ENCODE measurements at regions not wholly inside any gene's neighbourhood (a gene's known extent, or its start where the extent isn't known, plus 50 kb on each side); places are given as distances from the start of the nearest gene placed in this dataset.

DNA sequence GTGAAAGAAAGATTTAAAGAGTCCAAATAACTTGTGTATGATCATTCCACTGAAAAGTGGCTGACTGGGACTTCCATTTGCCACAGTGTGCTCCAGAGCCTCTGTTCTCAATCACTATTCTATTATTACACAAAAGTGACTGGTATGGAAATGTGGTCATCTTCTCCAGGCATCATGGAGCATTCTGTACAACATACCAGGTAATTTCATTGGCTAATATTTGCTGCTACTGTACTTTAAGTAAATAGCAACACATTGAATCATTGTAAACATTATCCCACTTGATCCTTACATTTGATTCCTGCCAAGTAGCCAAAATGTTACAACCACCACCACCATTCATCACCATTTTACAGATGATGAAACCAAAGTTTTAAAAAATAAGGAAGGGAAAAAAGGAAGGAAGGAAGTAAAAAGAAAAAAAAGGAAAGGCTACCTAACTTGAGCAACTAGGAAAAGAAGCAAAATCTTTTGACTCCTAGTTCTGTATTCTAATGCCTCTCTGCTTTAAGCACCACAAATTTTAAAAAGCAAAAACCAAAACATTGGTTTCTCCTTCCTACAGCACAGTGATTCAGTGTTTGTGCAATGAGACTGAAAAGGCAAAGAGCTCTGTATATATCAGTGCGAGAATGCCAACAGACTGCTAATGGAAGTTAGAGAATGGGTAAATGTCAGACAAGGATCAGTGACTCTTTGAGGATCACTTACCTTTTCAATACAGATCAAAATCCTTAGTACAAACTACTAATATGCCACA, 361.4 kb upstream of the PTBP2 start:
- Histone ChIP-seq H3K9me3 (ENCODE audit: control insufficient read depth, insufficient read depth, low read depth, low read length) (no peaks in the 10 kb centered on the region), H3K36me3 (ENCODE audit: control insufficient read depth in 2 of 2, insufficient read depth in 1 of 2, low read length in 2 of 2) (no peaks in the 10 kb centered on the region), H3K4me3 (ENCODE audit: low read depth, low read length) (no peak overlapping the region), H3K4me1 (ENCODE audit: control insufficient read depth, insufficient read depth, low read length) (no peaks in the 10 kb centered on the region), H3K27ac (ENCODE audit: extremely low read depth, low read depth, low read length) (no peak overlapping the region)
- TF ChIP-seq BCL11B (tag by site-specific recombination; IDR thresholded peaks at IDR 0.05; ENCODE audit: low read depth) (no peak), ZNF843 (tag by site-specific recombination; IDR thresholded peaks at IDR 0.05) (no peak), RBAK (tag by site-specific recombination; IDR thresholded peaks at IDR 0.05) (no peak), ZNF777 (tag by site-specific recombination; IDR thresholded peaks at IDR 0.05; ENCODE audit: borderline replicate concordance) (no peak), SP2 (tag by site-specific recombination; IDR thresholded peaks at IDR 0.05) (no peak), ZNF24 (tag by site-specific recombination; IDR thresholded peaks at IDR 0.05) (no peak), ZNF248 (tag by site-specific recombination; IDR thresholded peaks at IDR 0.05) (no peak), ZNF311 (tag by site-specific recombination; IDR thresholded peaks at IDR 0.05; ENCODE audit: borderline replicate concordance) (no peak), ZNF571 (tag by site-specific recombination; IDR thresholded peaks at IDR 0.05) (no peak), GLIS1 (tag by site-specific recombination; IDR thresholded peaks at IDR 0.05) (no peak), ZNF140 (tag by site-specific recombination; IDR thresholded peaks at IDR 0.05) (no peak), YY2 (tag by site-specific recombination; IDR thresholded peaks at IDR 0.05) (no peak)
- TF ChIP-seq, protein P1, sequence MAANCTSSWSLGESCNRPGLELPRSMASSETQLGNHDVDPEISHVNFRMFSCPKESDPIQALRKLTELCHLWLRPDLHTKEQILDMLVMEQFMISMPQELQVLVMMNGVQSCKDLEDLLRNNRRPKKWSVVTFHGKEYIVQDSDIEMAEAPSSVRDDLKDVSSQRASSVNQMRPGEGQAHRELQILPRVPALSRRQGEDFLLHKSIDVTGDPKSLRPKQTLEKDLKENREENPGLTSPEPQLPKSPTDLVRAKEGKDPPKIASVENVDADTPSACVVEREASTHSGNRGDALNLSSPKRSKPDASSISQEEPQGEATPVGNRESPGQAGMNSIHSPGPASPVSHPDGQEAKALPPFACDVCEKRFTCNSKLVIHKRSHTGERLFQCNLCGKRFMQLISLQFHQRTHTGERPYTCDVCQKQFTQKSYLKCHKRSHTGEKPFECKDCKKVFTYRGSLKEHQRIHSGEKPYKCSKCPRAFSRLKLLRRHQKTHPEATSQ (tag by site-specific recombination; IDR thresholded peaks at IDR 0.05): no peak
- TF ChIP-seq, protein P2, sequence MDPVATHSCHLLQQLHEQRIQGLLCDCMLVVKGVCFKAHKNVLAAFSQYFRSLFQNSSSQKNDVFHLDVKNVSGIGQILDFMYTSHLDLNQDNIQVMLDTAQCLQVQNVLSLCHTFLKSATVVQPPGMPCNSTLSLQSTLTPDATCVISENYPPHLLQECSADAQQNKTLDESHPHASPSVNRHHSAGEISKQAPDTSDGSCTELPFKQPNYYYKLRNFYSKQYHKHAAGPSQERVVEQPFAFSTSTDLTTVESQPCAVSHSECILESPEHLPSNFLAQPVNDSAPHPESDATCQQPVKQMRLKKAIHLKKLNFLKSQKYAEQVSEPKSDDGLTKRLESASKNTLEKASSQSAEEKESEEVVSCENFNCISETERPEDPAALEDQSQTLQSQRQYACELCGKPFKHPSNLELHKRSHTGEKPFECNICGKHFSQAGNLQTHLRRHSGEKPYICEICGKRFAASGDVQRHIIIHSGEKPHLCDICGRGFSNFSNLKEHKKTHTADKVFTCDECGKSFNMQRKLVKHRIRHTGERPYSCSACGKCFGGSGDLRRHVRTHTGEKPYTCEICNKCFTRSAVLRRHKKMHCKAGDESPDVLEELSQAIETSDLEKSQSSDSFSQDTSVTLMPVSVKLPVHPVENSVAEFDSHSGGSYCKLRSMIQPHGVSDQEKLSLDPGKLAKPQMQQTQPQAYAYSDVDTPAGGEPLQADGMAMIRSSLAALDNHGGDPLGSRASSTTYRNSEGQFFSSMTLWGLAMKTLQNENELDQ (tag by site-specific recombination; IDR thresholded peaks at IDR 0.05; ENCODE audit: low read depth): no peak
- CTCF ChIA-PET: no interaction called here
- POLR2A ChIA-PET: no interaction called here

DNA sequence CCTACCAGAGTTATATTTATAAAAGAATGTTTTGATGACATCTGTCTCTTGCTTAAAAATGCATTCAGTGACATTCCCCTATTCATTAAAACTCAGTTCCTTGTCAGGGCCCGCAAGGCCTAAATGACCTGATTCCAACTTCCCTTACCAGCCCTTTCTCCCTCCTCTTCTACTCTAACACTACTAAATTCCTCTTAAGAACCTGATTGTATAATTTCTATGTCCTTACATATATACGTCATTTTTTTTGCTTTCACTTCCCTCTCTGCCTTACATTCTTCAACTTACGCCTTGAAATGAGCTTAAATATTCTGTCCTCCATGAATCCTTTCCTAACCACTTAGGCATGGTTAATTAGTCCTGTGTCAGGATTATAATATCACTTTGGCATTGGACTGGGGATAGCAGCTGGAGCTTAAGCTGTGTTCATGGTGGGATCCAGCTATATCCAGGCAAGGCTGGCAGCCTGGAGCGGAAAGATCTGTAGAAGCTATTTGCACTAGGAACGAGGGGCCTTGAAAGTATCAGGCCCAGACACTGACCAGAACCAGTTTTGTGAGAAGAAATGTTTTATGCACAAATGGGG, 360.2 kb upstream of the PTBP2 start:
- ChIA-PET CTCF (no interaction called here), POLR2A (interaction anchor here (0.6 kb wide), 1 partner anchor 132 kb away, joined by 3 read pairs; no protein-coding TSS in a partner anchor)
- Histone ChIP-seq H3K4me3 (ENCODE audit: low read depth, low read length) (no peak overlapping the region), H3K4me1 (ENCODE audit: control insufficient read depth, insufficient read depth, low read length) (no peaks in the 10 kb centered on the region), H3K27ac (ENCODE audit: extremely low read depth, low read depth, low read length) (no peak overlapping the region), H3K36me3 (ENCODE audit: control insufficient read depth in 2 of 2, insufficient read depth in 1 of 2, low read length in 2 of 2) (no peaks in the 10 kb centered on the region), H3K9me3 (ENCODE audit: control insufficient read depth, insufficient read depth, low read depth, low read length) (no peaks in the 10 kb centered on the region)
- TF ChIP-seq ZNF114 (tag by site-specific recombination; IDR thresholded peaks at IDR 0.05): no peak
- TF ChIP-seq ZNF416 (tag by site-specific recombination; IDR thresholded peaks at IDR 0.05): no peak
- TF ChIP-seq, protein P3, sequence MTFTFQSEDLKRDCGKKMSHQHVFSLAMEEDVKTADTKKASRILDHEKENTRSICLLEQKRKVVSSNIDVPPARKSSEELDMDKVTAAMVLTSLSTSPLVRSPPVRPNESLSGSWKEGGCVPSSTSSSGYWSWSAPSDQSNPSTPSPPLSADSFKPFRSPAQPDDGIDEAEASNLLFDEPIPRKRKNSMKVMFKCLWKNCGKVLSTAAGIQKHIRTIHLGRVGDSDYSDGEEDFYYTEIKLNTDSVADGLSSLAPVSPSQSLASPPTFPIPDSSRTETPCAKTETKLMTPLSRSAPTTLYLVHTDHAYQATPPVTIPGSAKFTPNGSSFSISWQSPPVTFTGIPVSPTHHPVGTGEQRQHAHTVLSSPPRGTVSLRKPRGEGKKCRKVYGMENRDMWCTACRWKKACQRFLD (tag by site-specific recombination; IDR thresholded peaks at IDR 0.05): no peak
- no peak for TF ChIP-seq ZNF426 (tag by site-specific recombination; IDR thresholded peaks at IDR 0.05)
- no peak for TF ChIP-seq ZNF707 (tag by site-specific recombination; IDR thresholded peaks at IDR 0.05)
- no peak for TF ChIP-seq ZIC2 (tag by site-specific recombination; IDR thresholded peaks at IDR 0.05)
- TF ChIP-seq ZNF530 (tag by site-specific recombination; IDR thresholded peaks at IDR 0.05; ENCODE audit: low read depth): no peak
- TF ChIP-seq ZNF169 (tag by site-specific recombination; IDR thresholded peaks at IDR 0.05): no peak
- TF ChIP-seq ZNF112 (tag by site-specific recombination; IDR thresholded peaks at IDR 0.05): no peak
- TF ChIP-seq, protein P4, sequence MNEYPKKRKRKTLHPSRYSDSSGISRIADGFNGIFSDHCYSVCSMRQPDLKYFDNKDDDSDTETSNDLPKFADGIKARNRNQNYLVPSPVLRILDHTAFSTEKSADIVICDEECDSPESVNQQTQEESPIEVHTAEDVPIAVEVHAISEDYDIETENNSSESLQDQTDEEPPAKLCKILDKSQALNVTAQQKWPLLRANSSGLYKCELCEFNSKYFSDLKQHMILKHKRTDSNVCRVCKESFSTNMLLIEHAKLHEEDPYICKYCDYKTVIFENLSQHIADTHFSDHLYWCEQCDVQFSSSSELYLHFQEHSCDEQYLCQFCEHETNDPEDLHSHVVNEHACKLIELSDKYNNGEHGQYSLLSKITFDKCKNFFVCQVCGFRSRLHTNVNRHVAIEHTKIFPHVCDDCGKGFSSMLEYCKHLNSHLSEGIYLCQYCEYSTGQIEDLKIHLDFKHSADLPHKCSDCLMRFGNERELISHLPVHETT (tag by site-specific recombination; IDR thresholded peaks at IDR 0.05): no peak
- TF ChIP-seq, protein P5, sequence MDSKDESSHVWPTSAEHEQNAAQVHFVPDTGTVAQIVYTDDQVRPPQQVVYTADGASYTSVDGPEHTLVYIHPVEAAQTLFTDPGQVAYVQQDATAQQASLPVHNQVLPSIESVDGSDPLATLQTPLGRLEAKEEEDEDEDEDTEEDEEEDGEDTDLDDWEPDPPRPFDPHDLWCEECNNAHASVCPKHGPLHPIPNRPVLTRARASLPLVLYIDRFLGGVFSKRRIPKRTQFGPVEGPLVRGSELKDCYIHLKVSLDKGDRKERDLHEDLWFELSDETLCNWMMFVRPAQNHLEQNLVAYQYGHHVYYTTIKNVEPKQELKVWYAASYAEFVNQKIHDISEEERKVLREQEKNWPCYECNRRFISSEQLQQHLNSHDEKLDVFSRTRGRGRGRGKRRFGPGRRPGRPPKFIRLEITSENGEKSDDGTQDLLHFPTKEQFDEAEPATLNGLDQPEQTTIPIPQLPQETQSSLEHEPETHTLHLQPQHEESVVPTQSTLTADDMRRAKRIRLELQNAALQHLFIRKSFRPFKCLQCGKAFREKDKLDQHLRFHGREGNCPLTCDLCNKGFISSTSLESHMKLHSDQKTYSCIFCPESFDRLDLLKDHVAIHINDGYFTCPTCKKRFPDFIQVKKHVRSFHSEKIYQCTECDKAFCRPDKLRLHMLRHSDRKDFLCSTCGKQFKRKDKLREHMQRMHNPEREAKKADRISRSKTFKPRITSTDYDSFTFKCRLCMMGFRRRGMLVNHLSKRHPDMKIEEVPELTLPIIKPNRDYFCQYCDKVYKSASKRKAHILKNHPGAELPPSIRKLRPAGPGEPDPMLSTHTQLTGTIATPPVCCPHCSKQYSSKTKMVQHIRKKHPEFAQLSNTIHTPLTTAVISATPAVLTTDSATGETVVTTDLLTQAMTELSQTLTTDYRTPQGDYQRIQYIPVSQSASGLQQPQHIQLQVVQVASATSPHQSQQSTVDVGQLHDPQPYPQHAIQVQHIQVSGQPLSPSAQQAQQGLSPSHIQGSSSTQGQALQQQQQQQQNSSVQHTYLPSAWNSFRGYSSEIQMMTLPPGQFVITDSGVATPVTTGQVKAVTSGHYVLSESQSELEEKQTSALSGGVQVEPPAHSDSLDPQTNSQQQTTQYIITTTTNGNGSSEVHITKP (tag by site-specific recombination; IDR thresholded peaks at IDR 0.05): no peak

All from HEK293 (cell line).